ENCODE measurements at regions not wholly inside any gene's neighbourhood (a gene's known extent, or its start where the extent isn't known, plus 50 kb on each side); places are given as distances from the start of the nearest gene placed in this dataset.

DNA sequence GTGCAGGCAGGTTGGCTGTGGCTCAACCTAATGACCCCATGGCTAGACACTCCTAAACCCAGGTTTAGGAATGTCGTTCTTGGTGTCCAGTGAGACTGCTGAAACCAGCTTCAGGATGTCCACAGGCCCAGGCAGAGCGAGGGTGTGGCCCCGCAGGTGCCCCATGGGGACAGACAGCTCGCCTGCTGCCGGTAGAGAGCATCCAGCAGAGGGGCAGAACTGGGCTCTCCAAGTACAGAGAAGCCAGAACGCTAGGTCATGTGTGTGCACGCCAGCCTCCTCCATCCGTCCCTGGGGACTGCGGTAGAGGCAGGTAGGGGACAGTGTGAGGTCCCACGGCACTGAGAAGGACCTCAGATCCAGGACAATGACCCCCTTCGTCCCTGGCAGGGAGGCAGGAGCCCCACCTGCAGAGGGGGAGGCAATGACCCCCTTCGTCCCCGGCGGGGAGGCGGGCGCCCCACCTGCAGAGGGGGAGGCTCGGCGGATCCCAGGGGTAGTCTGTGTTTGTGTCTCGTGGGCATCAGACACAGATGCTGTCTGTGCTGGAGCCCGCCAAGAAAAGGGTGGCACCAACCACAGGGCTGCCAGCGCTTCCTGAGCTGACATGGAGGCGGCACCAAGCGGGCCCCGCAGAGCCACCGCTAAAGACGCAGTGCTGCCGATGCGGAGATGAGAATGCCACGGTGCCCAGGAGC is 118.4 kb downstream of the FAM53A start:
- H3K79me2 ChIP-seq (ENCODE audit: insufficient read depth, low read depth, low read length): no peaks in the 10 kb centered on the region
- H2AFZ ChIP-seq (ENCODE audit: low read length): no peak overlapping the region
- POLR2A ChIA-PET: no interaction called here
- no peak overlapping the region for H3K4me2 ChIP-seq (ENCODE audit: low read length)
- no peak overlapping the region for H3K4me3 ChIP-seq (ENCODE audit: low read depth, low read length, poor library complexity, severe bottlenecking)
- H3K4me1 ChIP-seq (ENCODE audit: insufficient read depth, low read length, poor library complexity, severe bottlenecking): no peaks in the 10 kb centered on the region
- CTCF ChIA-PET (ENCODE audit: unreplicated experiment): no interaction called here
- no peaks in the 10 kb centered on the region for H3K9me2 ChIP-seq (ENCODE audit: insufficient read depth, low read length)
- intact Hi-C loops (cut with micrococcal nuclease; ENCODE audit: unreplicated experiment): no loop called here
- no peaks in the 10 kb centered on the region for H4K20me1 ChIP-seq (ENCODE audit: insufficient read depth, low read length)
- BruUV-seq (replicated peaks): no TSS peak
- H3K36me3 ChIP-seq (ENCODE audit: insufficient read depth, low read length): no peaks in the 10 kb centered on the region
- no peak overlapping the region for H3K27ac ChIP-seq (ENCODE audit: low read depth, low read length, poor library complexity, severe bottlenecking)
- no peaks in the 10 kb centered on the region for H3K9me3 ChIP-seq (ENCODE audit: low read length)
- TF ChIP-seq, protein P1, sequence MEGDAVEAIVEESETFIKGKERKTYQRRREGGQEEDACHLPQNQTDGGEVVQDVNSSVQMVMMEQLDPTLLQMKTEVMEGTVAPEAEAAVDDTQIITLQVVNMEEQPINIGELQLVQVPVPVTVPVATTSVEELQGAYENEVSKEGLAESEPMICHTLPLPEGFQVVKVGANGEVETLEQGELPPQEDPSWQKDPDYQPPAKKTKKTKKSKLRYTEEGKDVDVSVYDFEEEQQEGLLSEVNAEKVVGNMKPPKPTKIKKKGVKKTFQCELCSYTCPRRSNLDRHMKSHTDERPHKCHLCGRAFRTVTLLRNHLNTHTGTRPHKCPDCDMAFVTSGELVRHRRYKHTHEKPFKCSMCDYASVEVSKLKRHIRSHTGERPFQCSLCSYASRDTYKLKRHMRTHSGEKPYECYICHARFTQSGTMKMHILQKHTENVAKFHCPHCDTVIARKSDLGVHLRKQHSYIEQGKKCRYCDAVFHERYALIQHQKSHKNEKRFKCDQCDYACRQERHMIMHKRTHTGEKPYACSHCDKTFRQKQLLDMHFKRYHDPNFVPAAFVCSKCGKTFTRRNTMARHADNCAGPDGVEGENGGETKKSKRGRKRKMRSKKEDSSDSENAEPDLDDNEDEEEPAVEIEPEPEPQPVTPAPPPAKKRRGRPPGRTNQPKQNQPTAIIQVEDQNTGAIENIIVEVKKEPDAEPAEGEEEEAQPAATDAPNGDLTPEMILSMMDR (conservative IDR thresholded peaks at IDR 0.05; ENCODE audit: low read length): no peak
- TF ChIP-seq EZH2phosphoT487 (IDR thresholded peaks at IDR 0.05; ENCODE audit: borderline replicate concordance, low read depth, low read length): no peak
- no peak for DNase-seq (ENCODE audit: low spot score)

DNA sequence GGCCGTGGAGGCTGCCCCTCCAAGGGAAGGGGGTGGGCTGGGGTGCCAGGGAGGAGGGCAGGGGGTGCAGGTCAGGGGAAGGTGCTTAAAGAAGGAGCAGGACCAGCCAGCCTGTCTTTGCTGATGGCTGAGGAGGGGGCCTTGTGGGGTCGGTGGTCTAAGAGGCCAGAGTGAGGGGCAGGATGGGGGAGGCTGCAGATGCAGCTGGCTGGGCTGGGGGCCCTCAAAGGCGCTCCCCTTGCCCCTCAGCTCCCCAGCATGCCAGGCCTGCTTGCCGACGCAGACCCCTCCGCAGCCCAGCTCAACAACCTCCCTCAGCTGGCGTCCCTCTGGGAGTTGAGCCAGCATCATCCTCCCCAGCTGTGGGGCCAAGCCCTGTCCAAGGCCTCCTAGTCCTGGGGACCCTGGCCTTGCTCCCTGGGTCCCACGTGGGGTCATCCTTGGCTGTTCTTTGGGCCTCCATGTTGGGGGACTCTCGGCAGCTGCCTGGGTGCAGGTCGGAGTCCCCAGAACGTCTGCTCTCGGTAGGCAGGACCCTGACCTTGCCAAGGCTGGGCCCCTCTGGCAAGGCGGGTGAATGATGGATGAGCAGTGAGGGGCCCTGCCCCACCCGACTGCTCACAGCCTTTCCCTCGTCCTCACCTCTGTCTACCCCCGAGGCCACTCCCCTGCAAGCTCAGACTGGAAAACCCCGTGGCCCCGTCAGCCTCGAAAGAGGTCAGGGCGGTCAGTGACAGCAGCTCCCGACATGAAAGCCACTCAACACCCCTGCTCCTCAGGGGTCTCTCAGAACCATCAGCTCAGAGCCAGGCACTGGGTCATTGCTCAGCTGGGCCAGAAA is 119.4 kb downstream of the FAM53A start:
- Histone ChIP-seq H3K36me3 (ENCODE audit: insufficient read depth, low read length) (no peaks in the 10 kb centered on the region), H2AFZ (ENCODE audit: low read length) (no peak overlapping the region), H3K9me3 (ENCODE audit: low read length) (no peaks in the 10 kb centered on the region), H3K4me1 (ENCODE audit: insufficient read depth, low read length, poor library complexity, severe bottlenecking) (no peaks in the 10 kb centered on the region), H3K27ac (ENCODE audit: low read depth, low read length, poor library complexity, severe bottlenecking) (no peak overlapping the region), H3K9me2 (ENCODE audit: insufficient read depth, low read length) (no peaks in the 10 kb centered on the region), H3K4me3 (ENCODE audit: low read depth, low read length, poor library complexity, severe bottlenecking) (no peak overlapping the region), H4K20me1 (ENCODE audit: insufficient read depth, low read length) (no peaks in the 10 kb centered on the region), H3K4me2 (ENCODE audit: low read length) (no peak overlapping the region), H3K79me2 (ENCODE audit: insufficient read depth, low read depth, low read length) (no peaks in the 10 kb centered on the region)
- DNase-seq (ENCODE audit: low spot score): no peak
- BruUV-seq (replicated peaks): no TSS peak
- CTCF ChIA-PET (ENCODE audit: unreplicated experiment): no interaction called here
- intact Hi-C loops (cut with micrococcal nuclease; ENCODE audit: unreplicated experiment): no loop called here
- POLR2A ChIA-PET: interaction anchor here (0.7 kb wide), 1 partner anchor 200 kb away, joined by 3 read pairs; no protein-coding TSS in a partner anchor
- no peak for TF ChIP-seq EZH2phosphoT487 (IDR thresholded peaks at IDR 0.05; ENCODE audit: borderline replicate concordance, low read depth, low read length)
- TF ChIP-seq, protein P1 (conservative IDR thresholded peaks at IDR 0.05; ENCODE audit: low read length): no peak

All from OCI-LY7 (cell line).